Endodermal cell (in vitro differentiated cells): ENCODE measurements at regions not wholly inside any gene's neighbourhood (a gene's known extent, or its start where the extent isn't known, plus 50 kb on each side); places are given as distances from the start of the nearest gene placed in this dataset.

Source experiments
- DNase-seq: peaks from one replicate; pipeline ENCODE4 v3.0.0-alpha.2; 2017
- H3K27ac ChIP-seq: 2 replicates; pipeline ENCODE4 v1.5.1; 2013; ENCODE audit warnings: mild to moderate bottlenecking, low read depth, low read length, moderate library complexity
- H3K27me3 ChIP-seq: 2 replicates; pipeline ENCODE4 v1.6.1; 2013; ENCODE audit warnings: mild to moderate bottlenecking, low read length, moderate library complexity; ENCODE audit not compliant: insufficient read depth, control insufficient read depth, poor library complexity, severe bottlenecking
- H3K36me3 ChIP-seq: 2 replicates; pipeline ENCODE4 v1.7.0; 2013; ENCODE audit warnings: mild to moderate bottlenecking, low read length, moderate library complexity; ENCODE audit not compliant: control insufficient read depth, insufficient read depth
- H3K4me1 ChIP-seq: one replicate; pipeline ENCODE4 v1.7.0; 2013; ENCODE audit warnings: low read length; ENCODE audit not compliant: control insufficient read depth, insufficient read depth
- H3K4me3 ChIP-seq: 2 replicates; pipeline ENCODE4 v1.5.1; 2013; ENCODE audit warnings: mild to moderate bottlenecking, low read length, moderate library complexity
- H3K9ac ChIP-seq: 2 replicates; pipeline ENCODE4 v1.6.1; 2013; ENCODE audit warnings: mild to moderate bottlenecking, low read length, moderate library complexity; ENCODE audit not compliant: poor library complexity, severe bottlenecking; ENCODE audit errors: extremely low read depth
- H3K9me3 ChIP-seq: 2 replicates; pipeline ENCODE4 v1.6.1; 2013; ENCODE audit warnings: mild to moderate bottlenecking, low read length, moderate library complexity; ENCODE audit not compliant: control insufficient read depth
- H3K27ac Mint-ChIP-seq: 2 replicates; pipeline ENCODE4 v1.8.0; 2020; ENCODE audit warnings: mixed read lengths
- H3K27me3 Mint-ChIP-seq: 2 replicates; pipeline ENCODE4 v1.8.0; 2021; ENCODE audit warnings: mild to moderate bottlenecking, mixed read lengths; ENCODE audit not compliant: insufficient read depth
- H3K36me3 Mint-ChIP-seq: 2 replicates; pipeline ENCODE4 v1.8.0; 2020; ENCODE audit warnings: low read depth, mixed read lengths
- H3K4me1 Mint-ChIP-seq: 2 replicates; pipeline ENCODE4 v1.8.0; 2020; ENCODE audit warnings: mixed read lengths
- H3K4me3 Mint-ChIP-seq: 2 replicates; pipeline ENCODE4 v1.8.0; 2020; ENCODE audit warnings: mild to moderate bottlenecking, moderate library complexity, mixed read lengths
- H3K9me3 Mint-ChIP-seq: 2 replicates; pipeline ENCODE4 v1.8.0; 2020; ENCODE audit warnings: mild to moderate bottlenecking, mixed read lengths
- WGBS, 2 experiments: methylation state at CpG; one replicate each; pipeline versions ENCODE4 v1.1.5 to v1.1.7; 2013; ENCODE audit warnings: missing lambda C conversion rate in 2 of 2, mixed read lengths in 1 of 2; ENCODE audit not compliant: insufficient coverage in 1 of 2, insufficient read length in 1 of 2; 5-methylcytosine and 5-hydroxymethylcytosine counted together
- TF ChIP-seq, protein P1 (sequence below): fragments of 200-600 bp; sonication (generic); conservative IDR thresholded peaks from 2 replicates; pipeline ENCODE4 v1.5.0; 2021; ENCODE audit warnings: antibody characterized with exemption, mild to moderate bottlenecking

DNA sequence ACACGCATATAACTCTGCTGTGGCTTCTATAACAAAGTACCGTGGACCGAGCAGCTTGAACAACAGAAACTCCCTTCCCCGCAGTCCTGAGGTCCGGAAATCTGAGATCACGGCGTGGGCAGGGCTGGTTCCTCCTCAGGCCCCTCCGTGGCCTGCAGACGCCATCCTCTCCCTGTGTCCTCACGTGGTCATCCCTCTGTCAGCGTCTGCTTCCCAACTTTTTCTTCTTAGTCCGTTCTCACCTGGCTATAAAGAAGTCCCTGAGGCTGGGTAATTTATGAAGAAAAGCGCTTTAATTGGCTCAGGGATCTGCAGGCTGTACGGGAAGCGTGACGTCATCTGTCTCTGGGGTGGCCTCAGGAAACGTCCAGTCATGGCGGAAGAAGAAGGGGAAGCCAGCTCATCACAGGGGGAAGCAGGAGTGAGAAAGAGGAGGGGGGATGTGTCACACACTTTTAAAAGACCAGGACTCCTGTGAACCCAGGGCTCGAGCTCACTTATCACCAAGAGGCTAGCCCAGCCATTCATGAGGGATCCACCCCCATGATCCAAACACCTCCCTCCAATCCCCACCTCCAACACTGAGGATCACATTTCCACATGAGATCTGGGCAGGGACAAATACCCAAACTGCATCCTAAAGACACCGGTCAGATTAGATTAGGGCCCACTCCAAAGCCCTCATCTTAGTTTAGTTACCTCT, 91.2 kb upstream of the INSIG1 start:
- Mint-ChIP-seq H3K36me3 (no peaks in the 10 kb centered on the region), H3K4me1 (no peaks in the 10 kb centered on the region), H3K27ac (no peak overlapping the region), H3K4me3 (no peak overlapping the region), H3K27me3 (peaks cover 2% of the 10 kb centered on the region), H3K9me3 (peaks cover 6% of the 10 kb centered on the region)
- DNase-seq = no peak
- no peaks in the 10 kb centered on the region for H3K4me1 ChIP-seq
- no peak overlapping the region for H3K9ac ChIP-seq
- no peaks in the 10 kb centered on the region for H3K9me3 ChIP-seq
- no peaks in the 10 kb centered on the region for H3K27me3 ChIP-seq
- H3K4me3 ChIP-seq = no peak overlapping the region
- TF ChIP-seq, protein P1, sequence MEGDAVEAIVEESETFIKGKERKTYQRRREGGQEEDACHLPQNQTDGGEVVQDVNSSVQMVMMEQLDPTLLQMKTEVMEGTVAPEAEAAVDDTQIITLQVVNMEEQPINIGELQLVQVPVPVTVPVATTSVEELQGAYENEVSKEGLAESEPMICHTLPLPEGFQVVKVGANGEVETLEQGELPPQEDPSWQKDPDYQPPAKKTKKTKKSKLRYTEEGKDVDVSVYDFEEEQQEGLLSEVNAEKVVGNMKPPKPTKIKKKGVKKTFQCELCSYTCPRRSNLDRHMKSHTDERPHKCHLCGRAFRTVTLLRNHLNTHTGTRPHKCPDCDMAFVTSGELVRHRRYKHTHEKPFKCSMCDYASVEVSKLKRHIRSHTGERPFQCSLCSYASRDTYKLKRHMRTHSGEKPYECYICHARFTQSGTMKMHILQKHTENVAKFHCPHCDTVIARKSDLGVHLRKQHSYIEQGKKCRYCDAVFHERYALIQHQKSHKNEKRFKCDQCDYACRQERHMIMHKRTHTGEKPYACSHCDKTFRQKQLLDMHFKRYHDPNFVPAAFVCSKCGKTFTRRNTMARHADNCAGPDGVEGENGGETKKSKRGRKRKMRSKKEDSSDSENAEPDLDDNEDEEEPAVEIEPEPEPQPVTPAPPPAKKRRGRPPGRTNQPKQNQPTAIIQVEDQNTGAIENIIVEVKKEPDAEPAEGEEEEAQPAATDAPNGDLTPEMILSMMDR = no peak
- no peak overlapping the region for H3K27ac ChIP-seq
- whole genome bisulfite sequencing, 2 experiments = 77 to 80% methylated on average over 13 to 20 of the region's 20 CpGs
- H3K36me3 ChIP-seq = no peaks in the 10 kb centered on the region

DNA sequence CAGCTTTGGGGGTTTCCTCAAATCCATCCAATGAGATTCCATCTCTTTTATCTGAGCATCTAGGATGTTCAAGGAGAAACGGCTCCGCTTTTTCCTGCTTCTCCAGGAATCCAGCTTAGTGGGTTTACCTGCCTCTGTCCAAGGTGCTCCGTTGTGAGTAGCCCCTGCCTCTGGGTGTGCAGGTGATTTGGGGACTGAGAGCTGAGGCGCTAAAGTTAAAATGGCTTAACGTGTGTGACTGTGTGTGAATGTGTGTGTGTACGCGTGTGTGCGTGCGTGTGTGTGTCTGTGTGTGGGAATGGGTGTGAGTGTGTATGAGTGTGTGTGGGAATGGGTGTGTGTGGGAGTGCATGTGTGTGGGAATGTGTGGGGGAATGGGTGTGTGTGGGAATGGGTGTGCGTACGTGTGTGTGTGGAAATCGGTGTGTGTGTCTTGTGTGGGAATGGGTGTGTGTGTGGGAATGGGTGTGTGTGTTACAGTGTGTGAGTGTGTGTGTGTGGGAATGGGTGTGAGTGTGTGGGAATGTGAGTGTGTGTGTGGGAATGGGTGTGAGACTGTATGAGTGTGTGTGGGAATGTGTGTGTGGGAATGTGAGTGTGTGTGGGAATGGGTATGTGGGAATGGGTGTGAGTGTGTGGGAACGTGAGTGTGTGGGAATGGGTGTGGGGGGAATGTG, 90.2 kb upstream of the INSIG1 start:
- Mint-ChIP-seq H3K27me3 (peaks cover 2% of the 10 kb centered on the region), H3K4me3 (no peak overlapping the region), H3K36me3 (no peaks in the 10 kb centered on the region), H3K27ac (no peak overlapping the region), H3K4me1 (no peaks in the 10 kb centered on the region), H3K9me3 (peaks cover 6% of the 10 kb centered on the region)
- TF ChIP-seq, protein P1 = no peak
- Histone ChIP-seq H3K9me3 (no peaks in the 10 kb centered on the region), H3K4me1 (no peaks in the 10 kb centered on the region), H3K36me3 (no peaks in the 10 kb centered on the region), H3K27ac (no peak overlapping the region), H3K9ac (no peak overlapping the region), H3K27me3 (no peaks in the 10 kb centered on the region), H3K4me3 (no peak overlapping the region)
- DNase-seq = no peak
- WGBS, 2 experiments = 77 to 83% methylated on average over 8 to 12 of the region's 13 CpGs

DNA sequence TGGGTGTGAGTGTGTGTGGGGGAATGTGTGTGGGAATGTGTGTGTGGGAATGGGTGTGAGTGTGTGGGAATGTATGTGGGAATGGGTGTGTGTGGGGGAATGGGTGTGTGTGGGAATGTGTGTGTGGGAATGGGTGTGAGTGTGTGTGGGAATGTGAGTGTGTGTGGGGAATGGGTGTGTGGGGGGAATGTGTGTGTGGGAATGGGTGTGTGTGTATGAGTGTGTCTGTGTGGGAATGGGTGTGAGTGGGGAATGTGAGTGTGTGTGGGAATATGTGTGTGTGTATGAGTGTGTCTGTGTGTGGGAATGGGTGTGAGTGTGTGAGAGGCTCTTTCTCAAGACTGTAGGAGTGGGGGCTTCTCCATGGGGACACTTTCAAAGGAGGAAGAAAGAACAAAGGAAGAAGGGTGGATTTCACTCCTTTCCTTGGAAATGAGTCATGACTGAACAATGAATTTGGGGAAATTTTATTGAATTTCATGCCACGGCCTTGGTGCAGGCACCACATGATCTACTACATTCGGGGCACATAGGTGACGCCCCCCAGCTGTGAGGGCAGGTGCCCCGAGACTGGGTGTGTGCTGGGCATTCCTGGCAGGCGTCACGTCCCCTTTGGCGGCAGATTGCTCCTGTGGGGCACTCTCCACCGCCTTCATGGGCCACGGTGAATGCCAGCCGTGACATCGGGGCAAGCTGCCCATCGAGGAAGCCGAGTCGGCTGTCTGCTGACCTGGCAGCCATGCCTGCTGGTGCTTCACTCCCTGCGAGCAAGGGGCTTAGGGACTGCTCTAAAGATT, 88.8 kb upstream of the INSIG1 start:
- peaks cover 2% of the 10 kb centered on the region for H3K27me3 Mint-ChIP-seq
- TF ChIP-seq, protein P1 = no peak
- H3K9me3 ChIP-seq = no peaks in the 10 kb centered on the region
- no peak overlapping the region for H3K27ac Mint-ChIP-seq
- DNase-seq = no peak
- no peak overlapping the region for H3K4me3 ChIP-seq
- H3K27me3 ChIP-seq = no peaks in the 10 kb centered on the region
- no peaks in the 10 kb centered on the region for H3K36me3 Mint-ChIP-seq
- H3K27ac ChIP-seq = no peak overlapping the region
- no peaks in the 10 kb centered on the region for H3K4me1 Mint-ChIP-seq
- 86 to 90% methylated on average over 10 to 15 of the region's 15 CpGs for WGBS, 2 experiments
- H3K4me1 ChIP-seq = no peaks in the 10 kb centered on the region
- H3K36me3 ChIP-seq = no peaks in the 10 kb centered on the region
- no peak overlapping the region for H3K9ac ChIP-seq
- H3K9me3 Mint-ChIP-seq = peaks cover 6% of the 10 kb centered on the region
- H3K4me3 Mint-ChIP-seq = no peak overlapping the region
